NCI-H2029 treated with DMSO at 0.1 percent for 48 hours (cell line): ENCODE measurements at regions not wholly inside any gene's neighbourhood (a gene's known extent, or its start where the extent isn't known, plus 50 kb on each side); places are given as distances from the start of the nearest gene placed in this dataset.
A peak's percentile ranks its signal among the peaks of the same experiment; 100 is the strongest.

Experiments used
- DNase-seq: peaks from one replicate; lab custom pipeline; 2025; lab: John Stamatoyannopoulos, UW

DNA sequence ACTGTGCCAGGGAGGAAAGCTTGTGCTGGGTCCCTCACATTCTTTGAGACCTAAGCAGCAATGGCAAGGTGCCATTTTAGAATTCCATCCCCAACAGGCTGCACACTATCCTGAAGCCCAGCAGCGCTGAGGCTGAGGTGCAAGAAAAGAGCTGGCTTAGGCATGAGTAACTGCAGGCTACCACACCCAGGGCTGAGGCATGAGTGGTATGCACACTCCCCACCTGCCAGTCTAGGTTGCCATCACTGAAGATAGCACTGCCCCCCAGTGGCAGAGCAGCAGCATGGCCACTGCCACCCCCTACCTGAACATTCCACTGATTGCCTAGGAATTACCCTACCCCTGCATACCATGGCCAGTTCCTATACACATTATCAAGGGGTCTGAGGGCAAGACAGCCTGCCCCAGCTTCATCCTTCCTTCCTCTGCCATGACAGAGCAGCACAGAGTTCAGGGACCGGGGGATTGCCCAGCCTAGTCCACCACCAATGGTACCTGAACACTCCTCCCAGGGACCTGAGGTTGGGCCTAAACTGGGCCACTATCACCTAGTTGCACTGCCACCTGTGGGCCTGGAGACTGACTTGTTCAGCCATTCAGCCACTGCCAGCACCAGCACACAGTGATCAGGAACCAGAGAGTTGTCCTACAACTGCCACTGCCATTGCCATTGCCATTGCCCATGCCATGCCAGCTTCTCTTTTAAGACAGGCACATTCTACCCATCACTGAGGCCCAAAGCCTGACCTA, 129.8 kb downstream of the SATB1 start:
- no peak for DNase-seq

DNA sequence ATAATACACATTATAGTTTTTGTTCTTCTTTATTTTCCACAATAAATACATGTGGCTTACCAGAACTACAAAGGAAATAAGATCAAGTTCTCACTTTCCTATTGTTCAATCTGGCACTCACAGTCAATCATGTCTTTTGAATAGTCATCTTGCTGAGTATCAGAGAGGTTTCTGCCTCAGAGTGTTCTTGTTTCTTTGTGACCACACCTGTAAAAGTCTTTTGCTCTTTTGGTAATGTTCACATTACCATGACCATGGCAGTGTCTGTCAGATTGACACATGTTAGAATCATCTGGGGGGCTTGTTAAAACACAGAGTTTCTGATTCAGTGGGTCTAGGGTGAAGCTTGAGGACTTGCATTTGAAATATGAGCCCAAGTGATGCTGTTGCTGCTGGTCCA, 135.0 kb downstream of the SATB1 start:
- DNase-seq, result no peak

DNA sequence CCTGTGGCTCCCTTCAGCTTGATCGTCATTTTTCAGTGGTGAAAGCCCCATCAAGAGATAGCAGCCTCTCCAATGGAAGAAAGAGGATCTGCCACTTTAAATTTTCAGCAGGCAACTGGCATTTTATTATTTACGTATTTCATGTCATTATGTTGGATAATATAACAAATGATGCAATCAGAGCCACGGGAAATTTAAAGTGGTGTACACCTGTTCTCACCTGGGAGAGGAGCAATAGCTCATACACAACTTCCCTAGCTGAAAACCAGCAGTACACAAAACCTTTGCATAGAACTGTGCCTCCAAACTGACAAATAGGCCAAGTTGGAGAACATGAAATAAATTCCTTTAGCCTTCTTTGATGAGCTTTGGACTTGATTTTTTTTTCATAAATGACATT, 136.9 kb downstream of the SATB1 start:
- DNase-seq, result peak; percentile 18

DNA sequence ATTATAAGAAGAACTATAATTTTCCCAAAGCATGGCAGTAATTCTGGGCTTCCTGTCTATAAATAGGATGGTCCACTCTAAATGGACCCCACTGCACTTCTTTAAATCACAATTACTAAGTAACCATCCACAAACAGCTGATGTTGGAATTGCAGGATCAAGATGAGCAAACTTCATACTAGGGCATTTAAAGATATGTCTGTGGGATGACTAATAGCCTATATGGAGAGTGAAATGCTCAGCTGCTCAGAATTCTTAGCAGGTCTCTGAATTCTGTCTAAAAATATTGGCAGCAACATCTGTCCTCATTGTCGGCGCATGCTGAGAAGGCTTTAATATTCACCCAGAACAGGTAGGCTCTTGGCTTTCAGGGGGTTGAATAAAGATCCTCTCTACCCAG, 140.4 kb downstream of the SATB1 start:
- no peak for DNase-seq

- no peak for DNase-seq
Measured at GRCh38 chr3:18283680-18284079, 141.5 kb downstream of the SATB1 start.

GRCh38 chr3:18282507-18282906, 142.6 kb downstream of the SATB1 start:
- no peak for DNase-seq

DNA sequence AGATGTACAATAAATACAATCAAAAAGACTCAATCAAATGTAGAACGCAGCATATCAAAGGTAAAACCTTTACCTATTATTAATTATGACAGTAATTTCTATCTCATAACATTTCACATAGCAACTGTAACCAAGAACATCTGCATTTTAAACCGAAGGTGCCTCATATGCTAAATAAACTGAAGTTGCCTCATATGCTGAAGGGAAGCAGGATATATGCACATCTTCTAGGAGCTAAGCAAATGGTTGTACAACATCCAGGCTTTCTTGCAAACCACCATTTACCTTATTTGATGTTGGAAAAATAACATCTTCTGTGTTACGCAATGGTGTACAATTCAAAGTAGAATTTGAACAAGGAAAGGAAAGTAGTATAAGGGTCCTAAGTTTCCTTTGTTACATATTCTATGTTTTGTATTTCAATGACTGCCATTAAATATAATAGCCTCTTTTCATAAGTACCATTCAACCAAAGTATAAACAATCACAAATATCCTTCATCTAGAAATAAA, 145.9 kb downstream of the SATB1 start:
- no peak for DNase-seq

GRCh38 chr3:18264853-18265252, 160.3 kb downstream of the SATB1 start:
- no peak for DNase-seq

DNA sequence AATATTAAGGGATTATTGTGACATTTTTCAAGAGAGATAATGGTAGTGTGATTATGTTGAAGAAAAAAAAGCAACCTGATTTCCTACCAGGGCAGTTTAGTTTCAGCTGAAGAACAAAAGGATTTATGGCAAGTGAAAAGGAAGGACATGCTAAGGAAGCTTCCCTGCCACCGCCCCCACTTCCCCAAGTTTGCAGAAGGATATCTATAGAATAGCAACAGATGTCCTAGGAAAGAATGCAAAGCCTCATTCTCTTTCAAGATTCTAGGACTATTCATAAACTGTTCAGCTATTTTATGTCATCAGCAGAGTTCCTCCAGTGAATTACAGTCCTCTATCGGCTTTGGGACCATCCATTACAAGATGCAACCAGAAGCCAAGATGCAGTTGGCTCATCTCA, 160.8 kb downstream of the SATB1 start:
- DNase-seq, result no peak

DNA sequence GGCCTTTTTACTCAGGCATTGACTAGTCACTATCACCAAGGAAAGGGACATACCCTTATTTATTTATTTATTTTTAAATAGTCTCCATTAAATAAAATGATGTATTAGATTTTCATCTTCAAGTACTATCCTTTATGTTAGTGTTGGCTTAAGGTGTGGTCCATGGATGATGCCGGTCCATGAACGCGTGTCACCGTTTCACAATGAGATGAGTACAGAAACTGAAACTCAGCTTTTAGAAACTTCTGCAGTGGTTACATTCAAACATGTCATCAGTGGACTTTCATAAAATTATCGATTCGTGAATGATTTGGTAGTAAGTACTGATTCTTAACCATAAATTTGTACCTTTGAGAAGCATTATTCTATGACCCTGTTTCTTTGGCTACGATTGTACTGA, 166.6 kb downstream of the SATB1 start:
- no peak for DNase-seq

DNA sequence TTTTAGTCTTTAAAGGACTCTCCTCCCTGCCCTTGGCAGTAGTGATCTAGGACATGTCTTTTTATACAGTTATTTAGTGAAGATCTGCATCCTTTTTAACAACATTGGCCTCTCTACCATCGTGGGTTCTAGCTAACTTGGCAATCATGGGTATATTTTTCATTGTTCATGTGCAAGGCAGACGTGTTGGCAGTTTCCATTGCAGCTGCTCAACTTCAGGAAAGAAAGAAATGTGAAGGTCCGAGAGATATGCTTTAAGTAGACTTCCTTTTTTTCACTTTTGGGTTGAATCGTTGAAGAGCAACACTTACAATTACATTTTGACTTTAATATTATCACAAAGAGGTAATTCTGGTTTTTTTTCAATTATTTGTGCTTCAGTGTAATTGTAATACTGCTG, 172.6 kb downstream of the SATB1 start:
- DNase-seq, result no peak

DNA sequence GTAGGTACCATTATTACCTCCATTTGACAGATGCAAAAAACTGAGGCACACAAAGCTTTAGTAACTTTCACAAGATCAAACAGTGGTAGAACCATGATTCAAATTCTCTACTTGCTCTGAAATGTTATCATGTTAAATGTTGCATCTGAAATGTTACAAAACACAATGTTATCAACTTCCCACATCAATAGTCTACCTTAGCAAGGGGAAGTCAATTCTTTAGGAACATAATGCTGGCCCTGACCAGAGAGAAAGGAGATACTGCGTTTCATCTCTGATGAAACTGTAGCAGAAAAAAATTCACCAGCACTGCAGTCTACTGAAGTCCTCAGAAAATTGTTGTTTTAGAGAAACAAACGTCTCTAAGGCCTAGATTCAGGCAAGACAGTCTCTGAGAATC, 174.1 kb downstream of the SATB1 start:
- DNase-seq, result no peak

- no peak for DNase-seq
Measured at GRCh38 chr3:18249126-18249525, 176.0 kb downstream of the SATB1 start.

DNA sequence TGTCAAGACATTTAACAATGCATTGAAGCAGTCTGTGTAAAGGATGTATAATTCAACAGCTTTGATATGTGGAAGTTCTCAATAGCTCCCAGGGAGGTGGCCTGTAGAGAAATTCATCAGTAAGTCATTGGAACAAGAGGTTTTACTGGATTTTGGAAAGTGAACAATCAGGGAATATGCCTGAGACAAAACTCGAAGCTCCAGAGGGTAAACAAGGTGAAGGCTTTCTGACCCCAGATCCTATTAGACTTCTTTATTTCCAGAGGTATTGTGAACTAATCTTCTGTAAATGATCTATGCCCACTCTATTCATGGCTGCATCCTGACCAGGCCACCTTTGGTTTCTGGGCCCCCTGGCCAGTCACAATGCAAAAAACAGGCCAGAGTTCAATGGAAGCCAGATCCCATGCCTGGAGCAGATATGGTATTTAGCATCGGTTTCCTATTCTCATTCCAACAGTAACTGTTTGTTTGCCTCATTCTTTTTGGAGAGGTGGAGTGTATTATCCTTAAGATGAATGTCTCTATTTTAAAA, 177.3 kb downstream of the SATB1 start:
- no peak for DNase-seq

DNA sequence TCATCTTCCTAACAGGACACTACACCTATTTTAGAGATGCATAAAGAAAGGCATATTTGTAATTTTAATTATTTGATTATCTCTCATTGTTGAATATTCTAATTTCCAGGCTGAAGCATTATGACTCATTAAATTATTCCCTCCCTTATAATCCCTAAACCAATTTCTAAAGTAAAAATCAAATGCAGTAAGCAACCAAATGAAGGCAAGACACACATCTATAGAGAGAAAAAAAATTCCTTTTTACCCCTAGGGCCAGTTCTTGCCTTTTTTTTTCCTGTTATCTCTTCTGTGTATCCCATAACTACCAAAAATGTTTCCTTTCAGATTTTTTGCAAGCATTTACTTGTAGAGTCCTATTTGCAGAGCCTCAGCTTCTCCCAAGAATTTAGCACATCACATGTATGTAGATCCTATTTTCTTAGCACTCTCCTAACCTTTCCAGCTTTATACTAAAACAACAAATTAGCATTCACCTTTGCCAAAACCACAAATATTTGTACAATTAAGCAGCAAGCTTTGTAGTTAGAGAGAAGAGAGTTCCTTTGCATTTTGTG, 177.9 kb downstream of the SATB1 start:
- no peak for DNase-seq

DNA sequence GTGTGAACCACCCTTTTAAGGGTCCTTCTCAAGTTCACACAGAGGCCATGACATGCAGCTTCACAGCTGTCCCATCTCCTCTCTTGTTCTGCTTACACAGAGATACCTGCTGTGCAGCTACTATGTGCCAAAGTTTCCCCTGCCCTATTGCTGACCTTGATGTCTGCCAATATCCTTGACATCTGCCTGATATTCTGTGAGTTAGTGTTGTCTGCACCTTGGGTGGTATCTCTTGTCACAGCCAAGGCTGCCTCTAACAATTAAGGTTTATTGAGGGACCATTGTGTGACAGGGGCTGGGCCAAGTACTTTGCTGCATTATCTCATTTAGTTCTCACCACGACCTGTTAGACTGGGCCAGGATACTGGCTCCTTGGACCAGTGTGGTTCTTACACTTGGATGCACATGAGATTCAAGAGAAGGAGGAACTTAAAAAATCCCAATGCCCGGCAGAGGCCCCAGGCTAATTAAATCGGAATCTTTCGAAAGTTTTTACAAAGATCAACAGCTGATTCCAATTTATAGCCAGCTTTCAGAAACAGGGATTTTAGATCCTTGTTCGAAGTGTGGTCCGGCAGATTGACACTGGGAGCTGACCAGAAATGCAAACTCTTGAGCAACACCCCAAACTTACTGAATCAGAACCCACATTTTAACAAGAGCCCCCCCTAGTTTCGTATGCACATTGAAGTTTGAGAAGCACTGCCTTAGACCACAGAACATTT, 178.6 kb downstream of the SATB1 start:
- DNase-seq, result no peak

DNA sequence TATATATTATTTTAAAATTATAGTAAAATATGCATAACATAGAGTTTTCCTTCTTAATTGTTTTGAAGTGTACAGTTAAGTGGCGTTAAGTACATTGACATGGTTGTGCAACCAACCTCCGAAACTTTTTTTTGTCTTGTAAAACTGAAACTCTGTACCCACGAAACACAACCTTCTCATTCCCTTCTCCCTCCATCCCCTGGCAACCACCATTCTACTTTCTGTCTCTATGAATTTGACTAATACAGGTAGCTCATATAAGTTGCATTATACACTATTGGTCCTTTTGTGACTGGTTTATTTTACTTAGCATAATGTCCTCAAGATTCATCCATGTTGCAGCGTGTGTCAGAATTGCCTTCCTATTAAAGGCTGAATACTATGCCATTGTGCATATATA, 179.4 kb downstream of the SATB1 start:
- DNase-seq, result no peak

DNA sequence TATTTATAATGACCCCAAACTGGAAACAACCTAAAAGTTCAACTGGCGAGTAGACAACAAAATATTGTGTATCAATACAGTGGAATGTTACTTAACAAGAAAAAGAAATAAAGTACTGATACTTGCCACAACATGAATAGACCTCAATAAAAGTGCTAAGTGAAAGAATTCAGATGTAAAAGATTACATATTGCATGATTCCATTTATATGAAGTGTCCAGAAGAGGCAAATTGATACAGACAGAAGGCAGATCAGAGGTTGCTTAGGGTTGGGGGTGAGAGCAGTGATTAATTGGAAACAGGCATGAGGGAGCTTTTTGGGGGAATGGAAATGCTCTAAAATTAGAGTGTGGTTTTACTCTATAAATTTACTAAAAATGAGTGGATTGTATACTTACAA, 183.3 kb downstream of the SATB1 start:
- no peak for DNase-seq

- no peak for DNase-seq
Measured at GRCh38 chr3:18239674-18240073, 185.5 kb downstream of the SATB1 start.

GRCh38 chr3:18238746-18239331, 186.3 kb downstream of the SATB1 start:
- no peak for DNase-seq

DNA sequence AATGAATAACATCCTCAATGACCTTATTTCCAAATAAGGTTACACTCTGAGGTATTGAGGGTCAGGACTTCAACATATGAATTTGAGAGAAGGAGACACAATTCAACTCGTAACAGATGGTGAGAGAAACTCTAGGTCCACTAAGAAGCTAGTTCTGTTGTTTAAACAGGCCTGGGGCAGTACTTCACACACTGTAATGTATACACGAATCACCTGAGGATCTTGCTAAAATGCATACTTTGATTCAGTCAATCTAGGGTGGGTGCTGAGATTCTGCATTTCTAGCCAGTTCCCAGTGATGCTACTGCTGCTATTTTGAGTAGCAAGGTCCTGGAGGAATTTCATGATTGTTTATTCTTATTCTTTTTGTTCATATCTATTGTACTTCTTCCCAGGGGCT, 186.8 kb downstream of the SATB1 start:
- no peak for DNase-seq

- DNase-seq, result peak; percentile 10
Measured at GRCh38 chr3:18237251-18238005, 187.7 kb downstream of the SATB1 start.
